ENCODE measurements at regions not wholly inside any gene's neighbourhood (a gene's known extent, or its start where the extent isn't known, plus 50 kb on each side); places are given as distances from the start of the nearest gene placed in this dataset.
A peak's percentile ranks its signal among the peaks of the same experiment; 100 is the strongest.
"Not testable (repeated sequence)": the region's sequence is repeated elsewhere in the genome, so short reads cannot be mapped to it uniquely, and the experiment has no call there.

DNA sequence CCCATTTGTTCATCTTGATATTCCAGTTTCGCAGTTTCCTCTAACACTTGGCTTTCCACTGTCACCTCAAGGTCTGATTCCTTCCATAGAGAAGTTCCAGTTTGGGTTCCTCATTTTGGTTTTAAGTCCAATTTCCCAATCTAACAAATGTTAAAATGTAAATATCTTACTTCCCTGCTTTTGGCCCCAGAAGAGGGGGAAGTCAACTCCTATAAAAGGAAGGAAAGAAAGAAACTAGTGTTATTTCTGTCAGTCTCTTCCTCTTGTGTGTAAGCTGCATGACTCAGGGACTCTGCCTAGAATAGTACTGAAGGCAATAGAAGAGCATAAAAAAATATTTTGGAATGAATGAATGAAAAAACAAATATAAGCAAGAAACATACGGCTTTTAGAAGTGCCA, 127.5 kb upstream of the CCNG1 start:
- DNase-seq: no peak

DNA sequence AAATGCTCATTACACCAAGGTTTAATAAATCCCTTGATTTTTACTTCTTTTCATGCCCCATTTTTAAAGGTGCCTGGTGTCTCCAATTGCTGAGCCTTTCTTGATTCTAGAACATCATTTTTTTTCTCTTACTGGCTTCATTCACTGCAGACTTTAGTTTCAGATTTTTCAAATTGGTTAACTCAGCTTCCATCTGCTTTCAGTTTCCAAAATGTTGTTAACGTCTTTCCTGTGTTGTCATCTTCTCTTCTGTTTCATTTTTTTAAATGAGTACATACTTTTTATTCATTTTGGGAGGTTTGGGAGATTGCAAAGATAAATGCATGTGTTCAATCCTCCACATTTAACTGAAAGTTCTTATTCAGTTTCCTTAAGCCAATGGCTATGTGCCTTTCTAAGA, 126.4 kb upstream of the CCNG1 start:
- DNase-seq: no peak

GRCh38 chr5:163312598-163312997, 124.8 kb upstream of the CCNG1 start:
- no peak for DNase-seq

DNA sequence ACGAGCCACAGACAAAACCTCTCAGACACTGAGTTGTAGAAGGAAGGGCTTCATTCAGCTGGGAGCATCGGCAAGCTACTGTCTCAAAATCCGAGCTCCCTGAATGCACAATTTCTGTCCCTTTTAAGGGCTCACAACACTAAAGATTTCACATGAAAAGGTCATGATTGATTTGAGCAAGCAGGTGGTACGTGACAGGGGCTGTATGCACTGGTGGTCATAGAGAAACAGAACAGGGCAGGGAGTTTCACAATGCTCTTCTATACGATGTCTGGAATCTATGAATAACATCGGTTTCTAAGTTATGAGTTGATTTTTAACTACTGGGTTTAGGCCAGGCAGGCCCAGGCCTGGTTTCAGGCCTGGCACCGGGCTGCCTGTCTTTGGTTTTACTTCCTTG, 124.3 kb upstream of the CCNG1 start:
- not testable (repeated sequence) for DNase-seq

- DNase-seq: not testable (repeated sequence)
Observed at GRCh38 chr5:163316374-163316773, 121.0 kb upstream of the CCNG1 start.

- DNase-seq: no peak
Observed at GRCh38 chr5:163318707-163319106, 118.7 kb upstream of the CCNG1 start.

DNA sequence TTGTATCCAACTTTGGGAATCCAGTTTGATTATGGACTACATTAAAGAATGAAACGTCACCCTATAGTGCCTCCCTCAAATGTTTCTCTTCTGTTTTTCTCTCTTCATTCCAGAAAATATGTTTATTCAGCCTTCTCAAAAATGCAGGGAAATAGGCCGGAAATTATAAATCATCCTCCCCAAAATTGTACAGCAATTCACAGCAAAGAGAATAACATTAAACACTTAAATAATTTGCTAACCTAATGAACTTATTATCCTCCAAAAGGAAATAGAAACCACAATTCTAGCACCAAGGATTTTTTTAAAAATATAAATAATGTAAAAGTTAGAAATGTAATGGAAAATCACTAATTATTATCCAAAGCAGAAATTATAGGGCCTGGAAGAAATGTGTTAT, 115.9 kb upstream of the CCNG1 start:
- DNase-seq: no peak

DNA sequence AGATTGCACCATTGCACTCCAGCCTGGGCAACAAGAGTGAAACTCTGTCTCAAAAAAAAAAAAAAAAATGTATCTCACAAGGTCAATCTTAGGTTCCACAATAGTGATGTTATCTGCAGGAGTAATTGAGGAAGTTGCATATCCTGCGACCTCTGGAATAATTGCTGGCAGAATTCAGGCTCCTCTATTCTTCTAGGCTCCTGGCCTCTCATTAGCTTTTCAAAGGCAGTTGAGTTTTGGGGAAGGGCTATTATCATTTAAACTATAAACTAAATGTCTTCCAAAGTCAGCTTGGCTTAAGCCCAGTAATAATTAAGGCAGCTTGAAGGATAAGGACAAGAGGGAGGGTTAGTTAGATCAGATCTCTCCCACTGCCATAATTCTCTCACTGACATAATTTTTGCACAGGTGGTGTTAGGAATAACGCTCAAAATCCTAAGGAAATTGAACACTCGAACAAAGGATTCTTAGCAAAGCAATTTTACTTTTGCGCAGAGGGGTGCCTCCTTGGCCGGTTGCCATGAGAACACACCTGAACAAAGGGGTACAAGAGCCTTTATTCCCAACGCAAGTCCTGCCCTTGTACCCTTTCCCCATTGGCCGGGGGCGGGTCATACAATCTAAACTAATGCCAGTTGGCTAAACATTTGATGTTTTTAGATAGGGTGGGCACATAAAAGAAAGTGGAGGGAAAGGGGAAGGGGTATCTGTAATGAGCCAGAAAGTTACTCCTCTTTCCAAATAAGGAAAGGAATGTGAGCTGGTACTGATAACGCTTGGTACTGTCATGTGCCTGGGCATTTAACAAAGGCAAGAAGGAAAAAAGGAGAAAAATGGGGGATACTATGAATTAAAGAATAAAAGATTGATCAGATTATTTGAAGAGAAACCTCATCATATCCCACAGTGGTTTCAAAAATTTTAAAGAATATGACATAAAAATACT, 106.4 kb upstream of the CCNG1 start:
- no peak for DNase-seq

- DNase-seq: not testable (repeated sequence)
Observed at GRCh38 chr5:163336074-163336473, 101.3 kb upstream of the CCNG1 start.

- DNase-seq: no peak
Observed at GRCh38 chr5:163339148-163339547, 98.2 kb upstream of the CCNG1 start.

GRCh38 chr5:163340378-163340777, 97.0 kb upstream of the CCNG1 start:
- not testable (repeated sequence) for DNase-seq

GRCh38 chr5:163342306-163342705, 95.1 kb upstream of the CCNG1 start:
- DNase-seq: peak; percentile 40

GRCh38 chr5:163345216-163345615, 92.2 kb upstream of the CCNG1 start:
- DNase-seq: no peak

DNA sequence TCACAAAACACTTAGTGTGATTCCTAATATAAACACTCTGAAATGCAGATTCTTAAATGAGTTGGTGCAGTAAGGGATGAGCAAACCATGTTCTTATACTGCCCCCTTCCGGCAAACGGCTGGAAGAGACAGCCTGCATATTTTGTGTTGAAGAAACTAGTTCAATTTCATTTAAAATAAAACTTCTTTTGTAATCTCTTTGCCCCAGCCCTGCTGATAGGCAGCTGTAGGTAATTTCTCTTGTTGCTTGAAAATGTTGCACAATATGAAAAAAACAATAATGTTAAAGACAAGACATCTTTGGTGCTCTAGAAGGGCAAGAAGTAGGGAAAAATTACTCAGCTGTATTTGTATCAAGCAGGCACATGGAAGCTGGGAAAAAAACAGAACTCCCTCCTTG, 89.7 kb upstream of the CCNG1 start:
- DNase-seq: no peak

GRCh38 chr5:163350083-163350482, 87.3 kb upstream of the CCNG1 start:
- DNase-seq: no peak

GRCh38 chr5:163352531-163352930, 84.9 kb upstream of the CCNG1 start:
- no peak for DNase-seq

- DNase-seq: not testable (repeated sequence)
Observed at GRCh38 chr5:163355811-163356210, 81.6 kb upstream of the CCNG1 start.

- no peak for DNase-seq
Observed at GRCh38 chr5:163357636-163358035, 79.8 kb upstream of the CCNG1 start.

DNA sequence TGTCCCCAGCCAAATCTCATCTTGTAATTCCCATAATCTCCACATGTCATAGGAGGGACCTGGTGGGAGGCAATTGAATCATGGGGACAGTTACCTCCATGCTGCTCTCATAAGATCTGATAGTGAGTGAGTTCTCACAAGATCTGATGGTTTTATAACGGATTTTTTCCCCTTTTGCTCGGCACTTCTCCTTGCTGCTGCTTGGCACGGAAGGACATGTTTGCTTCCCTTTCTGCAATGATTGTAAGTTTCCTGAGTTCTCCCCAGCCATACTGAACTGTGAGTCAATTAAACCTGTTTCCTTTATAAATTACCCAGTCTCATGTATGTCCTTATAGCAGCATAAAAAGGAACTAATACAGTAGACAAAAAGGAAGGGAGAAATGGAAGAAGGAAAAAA, 76.7 kb upstream of the CCNG1 start:
- no peak for DNase-seq

DNA sequence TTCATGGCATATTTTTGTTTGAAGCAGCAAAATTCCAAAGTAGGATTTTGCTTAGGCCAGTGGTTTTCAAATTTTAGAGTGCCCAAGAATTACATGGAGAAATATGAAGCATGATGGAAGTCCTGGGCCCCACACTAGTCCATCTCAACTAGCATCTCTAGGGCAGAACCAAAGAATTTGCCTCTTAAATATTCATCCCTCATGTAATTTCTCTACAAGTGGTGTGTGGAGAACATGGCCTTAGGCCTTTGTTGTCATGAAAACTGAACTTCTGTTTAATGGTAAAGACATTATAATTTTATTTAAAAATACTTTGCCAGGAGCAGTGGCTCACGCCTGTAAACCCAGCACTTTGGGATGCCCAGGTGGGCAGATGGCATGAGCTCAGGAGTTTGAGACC, 75.9 kb upstream of the CCNG1 start:
- DNase-seq: no peak

DNA sequence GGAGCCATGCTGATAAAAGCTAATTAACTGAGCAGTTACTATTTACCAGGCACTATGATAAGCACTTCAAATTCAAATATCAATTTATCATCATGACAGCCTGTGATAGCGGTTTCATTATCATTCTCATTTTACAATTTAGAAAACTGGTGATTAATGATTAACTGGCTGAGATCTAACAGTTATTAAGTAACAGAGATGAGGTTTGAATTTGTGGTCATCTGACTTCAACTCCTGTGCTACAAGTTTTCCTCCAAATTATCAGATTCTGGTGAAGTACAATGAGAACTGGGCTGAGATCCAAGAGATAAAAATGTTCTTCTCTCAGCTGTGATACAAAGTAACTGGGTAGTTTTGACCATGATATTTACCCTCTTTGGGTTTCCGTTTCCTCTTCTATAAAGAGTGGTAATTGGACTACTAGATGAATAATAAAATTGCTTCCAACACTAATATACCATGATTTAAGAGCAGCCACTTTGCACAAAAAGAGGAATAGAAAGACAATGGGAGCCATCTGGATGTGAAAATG, 74.5 kb upstream of the CCNG1 start:
- no peak for DNase-seq

DNA sequence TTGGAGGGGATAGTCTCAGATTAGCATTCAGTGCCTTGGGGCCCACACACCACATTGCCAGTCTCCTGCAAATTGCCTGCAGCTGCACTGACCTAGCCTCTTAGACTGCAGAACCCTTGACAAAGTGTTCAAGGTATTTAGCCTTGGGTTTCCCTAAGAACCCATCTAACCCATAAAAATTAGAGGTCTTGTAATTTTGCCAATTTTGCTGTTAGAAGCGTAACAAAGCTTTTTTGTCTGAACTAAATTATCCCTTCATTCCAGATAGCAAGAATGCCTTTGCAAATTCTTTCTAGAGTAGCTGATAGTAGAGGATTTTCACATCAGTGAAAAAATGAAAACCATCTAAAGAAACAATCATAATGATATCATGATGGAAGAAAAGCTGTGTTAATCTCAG, 74.0 kb upstream of the CCNG1 start:
- no peak for DNase-seq

DNA sequence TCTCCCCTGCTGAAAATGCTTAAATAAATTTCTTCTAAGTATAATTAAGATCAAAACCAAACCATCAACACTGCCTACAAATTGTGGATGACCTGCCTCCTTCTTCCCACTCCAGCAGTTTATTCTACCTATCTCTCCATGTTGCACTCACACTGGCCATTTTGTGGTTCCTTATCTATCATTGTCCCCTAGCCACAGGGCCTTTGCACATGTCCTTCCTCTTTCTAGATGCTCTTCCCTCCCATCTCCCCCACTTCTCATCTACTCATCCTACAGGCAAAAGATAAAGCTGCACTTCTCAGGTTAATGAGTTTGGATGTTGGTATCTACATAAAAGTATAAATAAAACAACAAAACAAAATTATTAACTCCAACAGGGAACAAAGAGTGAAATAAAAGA, 70.6 kb upstream of the CCNG1 start:
- DNase-seq: no peak

GRCh38 chr5:163369776-163370385, 67.5 kb upstream of the CCNG1 start:
- DNase-seq: no peak
